ENCODE measurements at regions not wholly inside any gene's neighbourhood (a gene's known extent, or its start where the extent isn't known, plus 50 kb on each side); places are given as distances from the start of the nearest gene placed in this dataset.

GRCh38 chr1:168454211-168454815 is 89.5 kb downstream of the XCL2 start:
- in situ Hi-C loops (cut with MboI) = no loop called here
- Histone ChIP-seq H3K4me2 (ENCODE audit: control insufficient read depth, insufficient read depth) (no peak overlapping the region), H3K9ac (ENCODE audit: control insufficient read depth, insufficient read depth, low read length) (no peak overlapping the region), H2AFZ (ENCODE audit: control insufficient read depth, low read depth, low read length) (no peak overlapping the region), H3K4me1 (ENCODE audit: control insufficient read depth, insufficient read depth, low read length) (no peaks in the 10 kb centered on the region), H3K4me3 (no peak overlapping the region), H3K79me2 (ENCODE audit: control insufficient read depth, insufficient read depth, low read length) (no peaks in the 10 kb centered on the region), H3K27me3 (replicated peaks in 1 of 2; ENCODE audit: control insufficient read depth in 2 of 2, insufficient read depth in 2 of 2, low read length in 1 of 2) (no peaks in the 10 kb centered on the region), H4K20me1 (ENCODE audit: control insufficient read depth, insufficient read depth) (no peaks in the 10 kb centered on the region), H3K9me3 (replicated peaks; ENCODE audit: control insufficient read depth, insufficient read depth, low read length) (peaks cover 9% of the 10 kb centered on the region), H3K27ac (ENCODE audit: control insufficient read depth, insufficient read depth) (no peak overlapping the region), H3K36me3 (ENCODE audit: control insufficient read depth in 2 of 2, insufficient read depth in 2 of 2, low read length in 1 of 2) (no peaks in the 10 kb centered on the region)
- FAIRE-seq (no peak), DNase-seq (ENCODE audit: low read depth, low spot score) (no peak), ATAC-seq (no peak)
- TF ChIP-seq SMARCA5 (IDR thresholded peaks at IDR 0.05) = no peak
- no peak for TF ChIP-seq ZBTB11 (CRISPR knock-in tag; IDR thresholded peaks at IDR 0.05)
- TF ChIP-seq BACH1 (IDR thresholded peaks at IDR 0.05; ENCODE audit: borderline replicate concordance) = no peak
- no peak for TF ChIP-seq KAT2A (conservative IDR thresholded peaks at IDR 0.05; ENCODE audit: control insufficient read depth, low read depth, low read length)
- no peak for TF ChIP-seq ZBTB40 (IDR thresholded peaks at IDR 0.05; ENCODE audit: borderline replicate concordance)
- ChIA-PET SMC1A (ENCODE audit: uncharacterized antibody, unreplicated experiment) (interaction anchor here (0.7 to 14.0 kb wide), 15 partner anchors 12 to 178 kb away, joined by 3 to 114 read pairs (median 6); no protein-coding TSS in a partner anchor), RAD21 (ENCODE audit: unreplicated experiment) (interaction anchor here (0.9 to 2.7 kb wide), 8 partner anchors 12 to 150 kb away, joined by 3 to 21 read pairs (median 4); no protein-coding TSS in a partner anchor), POLR2A (interaction anchor here (1.5 to 2.3 kb wide), 3 partner anchors 12 to 100 kb away, joined by 5 to 9 read pairs (median 8); no protein-coding TSS in a partner anchor), CTCF (interaction anchor here (0.6 to 2.9 kb wide), 8 partner anchors 11 to 149 kb away, joined by 3 to 14 read pairs (median 4); no protein-coding TSS in a partner anchor)
- intact Hi-C loops (cut with micrococcal nuclease; ENCODE audit: unreplicated experiment) = no loop called here
- BruUV-seq (replicated peaks) = no TSS peak
- 94% methylated on average over 1 of the region's 1 CpG for WGBS (ENCODE audit: insufficient coverage, insufficient replicate concordance, low lambda C conversion rate, missing lambda C conversion rate)

Measured in GM12878 (cell line).